AG04449 (cell line): ENCODE measurements at regions not wholly inside any gene's neighbourhood (a gene's known extent, or its start where the extent isn't known, plus 50 kb on each side); places are given as distances from the start of the nearest gene placed in this dataset.

Source experiments
- CTCF ChIA-PET: fragments of 350-600 bp; formaldehyde crosslinking; extraction: SDS; loops from one replicate; lab custom pipeline; 2021; ENCODE audit warnings: antibody characterized with exemption; lab: Yijun Ruan, JAX
- POLR2A ChIA-PET: fragments of 400-600, 350-600 bp; formaldehyde crosslinking; extraction: SDS; loops from one replicate; lab custom pipeline; 2020; ENCODE audit warnings: antibody characterized with exemption, inconsistent platforms; lab: Yijun Ruan, JAX
- DNase-seq: peaks from one replicate; pipeline ENCODE4 v3.0.0-alpha.2; 2010; ENCODE audit warnings: low read depth, low spot score
- H3K4me3 ChIP-seq: 2 replicates; pipeline ENCODE4 v1.5.1; 2011; ENCODE audit warnings: low read depth, mild to moderate bottlenecking, control low read depth, low read length
- CTCF ChIP-seq: IDR thresholded peaks from one replicate; pipeline ENCODE4 v1.5.1; 2011; ENCODE audit warnings: mild to moderate bottlenecking, moderate library complexity, low read length, control low read depth, inconsistent platforms; ENCODE audit not compliant: insufficient read depth; ENCODE audit errors: missing control alignments

GRCh38 chr19:30873003-30873402 lies 476.2 kb downstream of the TSHZ3 start:
- ChIA-PET POLR2A (no interaction called here), CTCF (no interaction called here)
- no peak for TF ChIP-seq CTCF
- H3K4me3 ChIP-seq = no peak overlapping the region
- no peak for DNase-seq

DNA sequence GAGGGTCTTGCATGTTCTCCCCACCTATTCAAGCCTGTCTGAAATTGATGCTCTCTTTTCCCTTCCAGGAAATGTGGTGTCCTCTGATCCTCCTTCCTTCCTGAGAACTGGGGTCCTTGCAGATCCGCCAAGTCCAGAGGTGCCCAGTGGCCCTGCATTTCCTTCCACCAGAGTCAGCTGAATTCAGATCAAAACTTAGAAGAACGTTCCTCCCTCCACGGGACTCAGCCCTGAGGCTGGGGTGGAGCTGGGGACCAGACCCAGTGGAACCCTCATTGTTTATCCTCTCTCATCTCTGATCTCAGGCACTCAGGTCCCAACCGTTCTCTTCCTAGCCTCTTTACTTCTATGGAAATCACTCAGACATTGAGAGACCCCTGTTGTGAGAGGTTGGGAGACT lies 477.3 kb downstream of the TSHZ3 start:
- no peak overlapping the region for H3K4me3 ChIP-seq
- no peak for DNase-seq
- ChIA-PET CTCF (no interaction called here), POLR2A (no interaction called here)
- no peak for TF ChIP-seq CTCF

- no peak for TF ChIP-seq CTCF
- ChIA-PET CTCF (no interaction called here), POLR2A (no interaction called here)
- H3K4me3 ChIP-seq = no peak overlapping the region
- no peak for DNase-seq
These were observed 478.4 kb downstream of the TSHZ3 start for GRCh38 chr19:30870876-30871275.

- ChIA-PET POLR2A (no interaction called here), CTCF (no interaction called here)
- DNase-seq = no peak
- H3K4me3 ChIP-seq = no peak overlapping the region
- no peak for TF ChIP-seq CTCF
These were observed 483.7 kb downstream of the TSHZ3 start for GRCh38 chr19:30865511-30865910.

GRCh38 chr19:30864391-30865215 lies 484.6 kb downstream of the TSHZ3 start:
- H3K4me3 ChIP-seq = no peak overlapping the region
- ChIA-PET CTCF (no interaction called here), POLR2A (no interaction called here)
- no peak for TF ChIP-seq CTCF
- no peak for DNase-seq

DNA sequence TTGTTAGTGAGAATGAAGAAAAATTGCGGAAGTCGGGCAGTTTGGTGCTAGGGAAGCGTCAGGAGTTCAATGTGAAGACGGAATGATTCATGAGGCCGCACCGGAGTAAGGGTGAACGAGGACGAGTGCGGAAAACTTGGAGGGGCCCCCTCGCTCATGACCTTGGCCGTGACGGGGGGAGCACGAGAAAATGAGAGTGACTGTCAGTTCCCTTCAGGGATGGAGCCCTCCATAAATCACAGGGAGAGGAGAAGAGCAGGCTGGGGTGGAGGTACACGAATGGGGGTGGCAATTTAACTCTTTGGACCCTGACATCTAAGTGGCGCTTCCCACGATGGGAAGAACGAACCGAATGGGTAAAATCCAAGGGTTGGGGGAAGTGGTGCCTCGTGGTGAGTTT lies 486.4 kb downstream of the TSHZ3 start:
- H3K4me3 ChIP-seq = no peak overlapping the region
- POLR2A ChIA-PET = no interaction called here
- DNase-seq = no peak
- TF ChIP-seq CTCF = no peak
- CTCF ChIA-PET = no interaction called here
